Uterus (tissue), 3 donors: ENCODE measurements at regions not wholly inside any gene's neighbourhood (a gene's known extent, or its start where the extent isn't known, plus 50 kb on each side); places are given as distances from the start of the nearest gene placed in this dataset.

Source experiments
- DNase-seq, 2 donors: peaks; one replicate each; pipeline ENCODE4 v3.0.0-alpha.2; 2019 to 2020
- H3K27ac ChIP-seq, 2 donors: fragments of 200-600 bp; sonication (generic); 1 replicate in 1 of 2; 2 replicates in 1 of 2; pipeline ENCODE4 v1.5.1; 2016 to 2018
- H3K27me3 ChIP-seq, 2 donors: fragments of 200-600 bp; sonication (generic); one replicate each; pipeline ENCODE4 v1.5.1; 2018 to 2019; ENCODE audit warnings: control low read depth in 1 of 2
- H3K36me3 ChIP-seq, 2 donors: fragments of 200-600 bp; sonication (generic); one replicate each; pipeline ENCODE4 v1.5.1; 2019; ENCODE audit warnings: control low read depth in 1 of 2
- H3K4me1 ChIP-seq, 2 donors: fragments of 200-600 bp; sonication (generic); one replicate each; pipeline ENCODE4 v1.5.1; 2018 to 2019; ENCODE audit warnings: control low read depth in 1 of 2
- H3K4me3 ChIP-seq, 2 donors: fragments of 200-600 bp; sonication (generic); 1 replicate in 1 of 2; 2 replicates in 1 of 2; pipeline ENCODE4 v1.5.1; 2018 to 2019; ENCODE audit warnings: mild to moderate bottlenecking in 1 of 2
- H3K9me3 ChIP-seq, 2 donors: fragments of 200-600 bp; sonication (generic); one replicate each; pipeline ENCODE4 v1.5.1; 2019; ENCODE audit warnings: control low read depth in 1 of 2
- CTCF ChIP-seq, 4 experiments: fragments of 200-600 bp in 2 of 4; fragments of 450-650 bp in 2 of 4; sonication (generic) in 2 of 4; IDR thresholded peaks; one replicate each; pipeline ENCODE4 v1.5.1; 2016 to 2019; ENCODE audit warnings: antibody characterized with exemption in 4 of 4, mild to moderate bottlenecking in 2 of 4, moderate library complexity in 1 of 4
- POLR2A ChIP-seq, 2 donors: fragments of 450-650 bp; IDR thresholded peaks; one replicate each; pipeline ENCODE4 v1.6.1; 2016; ENCODE audit warnings: antibody characterized with exemption in 2 of 2, mild to moderate bottlenecking in 1 of 2, moderate library complexity in 1 of 2
- intact Hi-C: fragments of 100-400 bp; cut with DNase I; formaldehyde crosslinking; loops from one replicate; pipeline ENCODE4 v1.15.1; 2023; ENCODE audit warnings: low total_unique reads
- donor health status: DM: yes; HTN: yes; CAD: no.

GRCh38 chr3:193997228-193998122 lies 138.5 kb upstream of the HES1 start:
- H3K4me3 ChIP-seq: no peak overlapping the region
- no peaks in the 10 kb centered on the region for H3K4me1 ChIP-seq
- peak overlapping the region in 1 of 2 donors; percentile 48 for H3K27ac ChIP-seq
- DNase-seq: peak in 1 of 2 donors; percentile 34
- no peaks in the 10 kb centered on the region for H3K9me3 ChIP-seq
- intact Hi-C loops: no loop called here
- H3K36me3 ChIP-seq: no peaks in the 10 kb centered on the region
- H3K27me3 ChIP-seq: no peaks in the 10 kb centered on the region
- TF ChIP-seq CTCF (IDR thresholded peaks at IDR 0.05) (no peak), POLR2A (IDR thresholded peaks at IDR 0.05) (no peak)

- TF ChIP-seq POLR2A (IDR thresholded peaks at IDR 0.05) (no peak), CTCF (IDR thresholded peaks at IDR 0.05) (no peak)
- no peak overlapping the region for H3K27ac ChIP-seq
- H3K4me1 ChIP-seq: no peaks in the 10 kb centered on the region
- intact Hi-C loops: no loop called here
- DNase-seq: no peak
- no peaks in the 10 kb centered on the region for H3K27me3 ChIP-seq
- H3K9me3 ChIP-seq: no peaks in the 10 kb centered on the region
- no peaks in the 10 kb centered on the region for H3K36me3 ChIP-seq
- H3K4me3 ChIP-seq: no peak overlapping the region
These were observed 137.9 kb upstream of the HES1 start for GRCh38 chr3:193998123-193998448.

GRCh38 chr3:193998628-193999195 lies 137.2 kb upstream of the HES1 start:
- Histone ChIP-seq H3K27me3 (no peaks in the 10 kb centered on the region), H3K9me3 (no peaks in the 10 kb centered on the region), H3K4me3 (no peak overlapping the region), H3K27ac (no peak overlapping the region), H3K36me3 (no peaks in the 10 kb centered on the region), H3K4me1 (peaks cover 0 to 3% of the 10 kb centered on the region in 2 donors)
- no peak for DNase-seq
- no peak for TF ChIP-seq POLR2A (IDR thresholded peaks at IDR 0.05)
- intact Hi-C loops: no loop called here

- intact Hi-C loops: loop anchor here (10.0 kb wide), 1 partner anchor 145 kb away; no protein-coding TSS in a partner anchor
- peaks cover 5 to 8% of the 10 kb centered on the region in 2 donors for H3K4me1 ChIP-seq
- no peak for DNase-seq
These were observed 135.8 kb upstream of the HES1 start for GRCh38 chr3:194000100-194000499.

GRCh38 chr3:194000712-194001111 lies 135.2 kb upstream of the HES1 start:
- peaks cover 7 to 8% of the 10 kb centered on the region in 2 donors for H3K4me1 ChIP-seq
- no peaks in the 10 kb centered on the region for H3K9me3 ChIP-seq
- no peak overlapping the region for H3K27ac ChIP-seq
- no peak overlapping the region for H3K4me3 ChIP-seq
- no peaks in the 10 kb centered on the region for H3K27me3 ChIP-seq
- no peaks in the 10 kb centered on the region for H3K36me3 ChIP-seq
- TF ChIP-seq CTCF (IDR thresholded peaks at IDR 0.05): no peak
- no peak for TF ChIP-seq POLR2A (IDR thresholded peaks at IDR 0.05)
- intact Hi-C loops: loop anchor here (10.0 kb wide), 1 partner anchor 144 kb away; no protein-coding TSS in a partner anchor
- no peak for DNase-seq

More at GRCh38 chr3:194000100-194000499, 135.8 kb upstream of the HES1 start:
- Histone ChIP-seq H3K27me3 (no peaks in the 10 kb centered on the region), H3K4me3 (no peak overlapping the region), H3K27ac (no peak overlapping the region), H3K36me3 (no peaks in the 10 kb centered on the region), H3K9me3 (no peaks in the 10 kb centered on the region)
- no peak for TF ChIP-seq POLR2A (IDR thresholded peaks at IDR 0.05)
- TF ChIP-seq CTCF (IDR thresholded peaks at IDR 0.05): no peak
